ENCODE measurements at regions not wholly inside any gene's neighbourhood (a gene's known extent, or its start where the extent isn't known, plus 50 kb on each side); places are given as distances from the start of the nearest gene placed in this dataset.

DNA sequence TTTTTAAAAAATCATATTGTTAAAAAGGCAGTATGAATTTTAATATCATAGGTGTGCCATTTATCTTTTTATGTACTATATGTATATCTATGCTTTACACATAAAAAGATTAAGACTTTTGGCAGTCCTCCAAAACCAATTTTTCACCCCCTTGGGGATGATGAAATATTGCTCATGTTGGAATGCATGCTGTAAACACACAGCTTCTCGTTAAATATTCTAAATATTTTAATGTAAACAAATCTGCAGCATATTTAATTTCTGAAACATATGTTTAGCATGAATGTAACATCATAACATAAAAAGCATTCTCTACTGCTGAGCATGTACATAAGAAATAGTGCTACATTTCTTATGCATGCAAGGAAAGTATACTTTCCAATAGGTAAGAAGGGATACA is 484.3 kb upstream of the LRATD1 start:
- no peak for TF ChIP-seq CTCF (IDR thresholded peaks at IDR 0.05)
- TF ChIP-seq POLR2AphosphoS5 (IDR thresholded peaks at IDR 0.05), result no peak
- no peak for TF ChIP-seq POLR2A (IDR thresholded peaks at IDR 0.05; ENCODE audit: low read depth)
- no peak for TF ChIP-seq EP300 (IDR thresholded peaks at IDR 0.05)
